ENCODE measurements at regions not wholly inside any gene's neighbourhood (a gene's known extent, or its start where the extent isn't known, plus 50 kb on each side); places are given as distances from the start of the nearest gene placed in this dataset.

DNA sequence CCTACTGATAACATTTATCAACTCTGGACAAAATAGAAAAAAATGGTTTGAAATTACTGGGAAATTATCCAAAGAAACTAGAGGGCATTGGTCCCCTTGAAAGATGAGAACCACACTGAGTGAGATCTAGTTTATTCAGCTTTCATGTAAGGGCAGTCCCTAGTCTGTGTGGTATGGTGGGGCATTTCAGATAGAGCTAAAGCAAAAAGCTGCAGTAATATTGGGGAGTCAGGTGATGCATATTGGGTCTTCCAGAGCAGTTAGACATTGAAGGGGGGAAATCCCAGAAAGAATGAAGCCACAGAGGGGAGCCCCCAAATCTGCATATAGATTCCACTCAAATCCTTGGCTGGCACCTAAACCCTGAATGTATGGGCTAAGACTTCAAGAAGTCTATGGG lies 347.7 kb upstream of the POU3F1 start:
- DNase-seq (ENCODE audit: low spot score), result no peak

DNA sequence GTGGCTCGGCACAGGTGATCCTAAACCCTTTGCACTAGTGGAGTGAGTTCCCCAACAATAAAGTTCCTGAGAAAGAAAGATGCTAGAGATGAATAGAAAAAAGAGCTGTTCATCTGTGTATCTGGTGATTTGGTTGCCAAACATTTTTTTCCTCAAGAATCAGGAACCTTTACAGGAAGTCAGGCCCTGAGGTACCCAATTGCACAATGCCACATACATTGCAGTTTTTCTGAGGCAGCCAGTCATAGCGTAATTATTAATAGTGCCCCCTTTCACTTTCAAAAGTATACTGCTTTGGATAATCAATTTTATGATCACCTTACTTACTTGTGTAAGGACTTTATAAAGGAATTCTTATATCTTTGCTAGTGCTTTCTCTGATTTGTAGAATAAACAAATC lies 346.3 kb upstream of the POU3F1 start:
- DNase-seq (ENCODE audit: low spot score), result no peak

DNA sequence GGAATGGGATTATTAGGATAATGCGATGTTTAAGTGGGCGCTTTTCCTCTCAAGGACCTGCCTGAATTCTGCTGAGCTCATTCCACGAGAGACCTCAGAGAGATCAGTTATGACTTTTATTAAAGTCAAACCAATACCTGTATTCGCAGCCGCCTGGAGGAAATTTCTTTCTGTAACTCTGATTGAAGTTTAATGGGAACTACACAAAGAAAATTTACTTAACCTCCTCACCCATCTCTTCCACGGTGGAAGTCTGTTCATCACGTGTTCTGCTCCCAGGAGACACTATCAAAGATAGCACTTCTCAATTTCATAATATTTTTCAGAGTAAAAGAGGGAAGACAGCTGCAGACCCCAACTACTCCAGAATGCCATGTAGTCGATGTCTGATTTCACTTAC lies 334.7 kb upstream of the POU3F1 start:
- no peak for DNase-seq (ENCODE audit: low spot score)

DNA sequence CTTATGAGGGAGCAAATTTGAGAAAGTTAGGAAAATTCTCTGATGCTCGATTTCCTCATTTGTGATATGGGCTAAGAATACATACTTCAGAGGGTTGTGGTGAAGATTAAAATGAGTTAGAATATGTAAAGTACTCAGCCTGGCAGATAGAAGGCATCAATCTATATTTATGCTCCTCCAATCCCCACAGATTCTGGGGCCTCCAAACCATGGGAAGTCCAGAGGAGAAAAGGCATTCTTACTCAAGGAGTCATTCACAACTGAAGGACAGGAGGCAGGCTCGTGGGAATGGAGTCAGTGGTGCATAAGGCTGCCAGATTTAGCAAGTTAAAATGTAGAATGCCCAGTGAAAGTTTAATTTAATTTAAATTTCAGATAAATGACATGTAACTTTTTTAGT lies 330.0 kb upstream of the POU3F1 start:
- no peak for DNase-seq (ENCODE audit: low spot score)

DNA sequence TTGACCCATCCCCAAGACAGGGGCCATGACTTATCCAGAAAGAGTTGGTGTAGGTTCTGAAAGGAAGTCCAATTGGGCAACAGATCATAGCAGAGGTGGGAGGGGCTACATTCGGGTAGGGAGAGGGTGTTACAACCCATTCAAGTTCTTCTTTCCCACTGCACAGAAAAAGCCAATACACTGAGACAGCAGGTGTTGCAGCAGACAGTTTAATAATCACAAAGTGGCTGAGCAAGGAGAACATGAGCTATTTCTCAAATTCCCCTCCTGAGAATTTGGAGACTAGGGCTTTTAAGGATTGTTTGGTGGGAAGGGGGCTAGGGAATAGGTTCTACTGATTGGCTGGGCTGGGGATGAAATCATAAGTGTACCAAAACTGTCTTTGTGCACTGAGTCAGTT lies 328.4 kb upstream of the POU3F1 start:
- DNase-seq (ENCODE audit: low spot score), result no peak

DNA sequence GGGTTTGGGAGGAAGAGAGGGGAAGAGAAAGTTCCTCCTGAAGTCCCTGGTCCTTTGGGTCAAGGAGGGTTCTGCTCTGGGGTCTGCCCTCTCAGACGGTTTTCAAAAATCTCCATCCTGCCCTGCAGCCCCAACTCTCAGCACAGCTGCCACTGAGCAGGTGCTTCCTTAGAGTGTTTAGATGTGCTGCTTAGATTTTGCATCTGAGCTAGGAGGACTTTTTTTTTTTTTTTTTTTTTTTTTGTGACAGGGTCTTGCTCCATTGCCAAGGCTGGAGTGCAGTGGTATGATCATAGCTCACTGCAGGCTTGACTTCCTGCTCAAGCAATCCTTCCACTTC lies 324.9 kb upstream of the POU3F1 start:
- DNase-seq (ENCODE audit: low spot score), result no peak

DNA sequence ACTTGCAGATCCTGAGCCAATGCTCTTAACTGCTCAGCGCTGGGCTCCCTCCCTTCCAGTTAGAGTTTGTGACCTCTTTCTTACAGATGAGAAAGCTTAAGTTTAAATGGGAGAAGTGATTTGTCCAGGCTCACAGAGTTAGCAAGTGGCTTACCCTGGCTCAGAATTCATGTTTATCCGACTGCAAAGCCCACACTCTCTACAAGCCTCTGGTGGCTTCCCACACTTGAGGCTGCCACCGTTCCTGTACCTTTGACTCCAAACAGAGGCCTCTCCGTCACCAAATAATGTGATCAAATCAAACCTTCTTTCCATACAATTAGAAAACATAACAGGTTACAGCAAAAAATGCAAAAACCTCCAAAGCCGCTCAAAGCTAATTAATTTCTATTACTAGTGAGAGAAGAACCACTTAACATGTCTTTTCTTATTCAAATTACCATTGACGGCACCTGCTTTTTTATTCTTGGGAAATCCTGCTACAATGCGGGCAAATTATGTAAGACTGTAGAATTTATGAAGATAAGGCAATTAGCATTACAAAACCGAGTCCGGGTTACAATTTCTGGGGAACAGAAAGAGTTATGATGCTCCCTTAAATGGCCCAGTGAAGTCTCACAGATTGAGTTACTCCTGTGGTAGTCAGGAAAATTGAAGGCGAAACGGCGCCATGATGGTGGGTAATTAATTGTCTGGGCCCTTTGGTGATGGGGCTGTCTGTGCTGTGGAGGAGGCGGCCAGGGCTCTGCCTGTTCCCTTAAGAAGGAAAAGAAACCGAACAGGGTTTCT lies 324.3 kb upstream of the POU3F1 start:
- no peak for DNase-seq (ENCODE audit: low spot score)

DNA sequence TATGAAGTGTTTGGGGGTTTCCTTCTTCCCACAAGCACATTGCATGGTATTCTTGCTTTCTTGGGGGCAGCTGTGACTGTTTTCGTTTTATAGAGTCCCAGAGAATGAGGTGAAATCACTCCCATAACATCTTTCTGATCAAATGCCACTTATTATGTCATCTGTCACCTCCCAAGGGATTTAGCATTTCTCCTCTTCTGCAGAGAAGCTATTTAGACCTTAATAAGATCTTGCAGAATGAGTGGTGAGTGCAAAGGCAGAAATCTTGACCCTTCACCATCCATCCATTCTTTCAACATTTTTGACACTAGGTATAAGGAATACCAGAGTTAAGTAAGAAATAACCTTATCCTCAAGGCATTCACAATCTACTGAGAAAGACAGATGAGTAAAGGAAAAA lies 318.6 kb upstream of the POU3F1 start:
- no peak for DNase-seq (ENCODE audit: low spot score)

DNA sequence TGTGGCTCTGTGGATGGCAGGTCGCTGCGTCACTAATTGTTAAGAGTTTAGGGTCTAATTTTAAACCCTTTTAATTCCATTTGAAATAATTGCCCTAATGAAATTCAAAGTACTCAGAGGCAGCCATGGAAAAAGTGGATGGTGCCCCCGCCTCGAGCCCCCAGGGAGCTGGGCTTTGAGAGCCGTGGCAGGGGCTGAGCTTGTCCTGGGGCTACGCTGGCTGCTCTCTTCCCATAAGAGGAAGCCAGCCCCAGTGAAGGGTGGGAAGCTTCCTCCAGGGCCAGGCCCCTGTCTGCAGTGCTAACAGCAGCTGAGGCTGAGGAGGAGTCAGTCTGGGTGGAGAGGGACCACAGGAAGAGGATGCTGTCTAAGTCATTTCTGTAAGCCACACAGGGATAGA lies 315.0 kb upstream of the POU3F1 start:
- DNase-seq (ENCODE audit: low spot score), result no peak

DNA sequence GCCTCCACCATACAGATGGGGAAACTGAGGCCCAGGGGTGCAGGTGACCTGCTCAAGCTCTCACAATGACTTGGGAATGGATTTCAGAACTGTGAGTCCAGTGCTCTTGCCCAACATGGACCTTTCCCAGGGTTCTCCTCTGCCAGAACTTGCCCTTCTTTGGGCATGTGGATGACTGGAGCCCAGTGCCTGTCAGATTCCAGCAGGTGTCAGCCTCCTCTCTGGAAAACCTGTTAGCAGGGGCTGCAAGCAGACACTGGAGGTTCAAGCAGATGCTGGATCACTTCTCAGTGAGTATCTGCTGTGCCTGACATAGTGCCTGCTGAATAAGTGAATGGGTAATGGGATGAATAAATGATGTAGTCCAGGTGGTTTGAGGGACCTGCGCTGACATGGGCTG lies 314.2 kb upstream of the POU3F1 start:
- DNase-seq (ENCODE audit: low spot score), result no peak

DNA sequence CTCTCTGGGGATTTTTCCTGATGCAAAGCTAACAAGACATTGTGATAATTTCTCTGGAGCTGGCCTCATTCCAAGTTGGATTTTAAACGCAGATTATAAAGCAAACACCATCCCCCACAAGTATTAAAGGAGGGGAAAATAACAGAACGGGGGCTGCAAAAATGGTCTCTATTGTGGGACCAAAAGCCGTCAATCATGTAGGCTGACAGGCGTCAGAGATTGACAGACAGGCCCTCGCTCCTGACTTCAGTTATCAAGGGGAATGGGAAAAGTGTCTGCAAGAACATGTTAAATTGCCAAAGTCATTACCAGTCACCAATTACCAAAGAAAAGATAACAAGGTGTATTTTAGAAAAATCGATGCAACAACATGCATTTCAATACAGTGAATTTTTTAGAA lies 307.4 kb upstream of the POU3F1 start:
- no peak for DNase-seq (ENCODE audit: low spot score)

DNA sequence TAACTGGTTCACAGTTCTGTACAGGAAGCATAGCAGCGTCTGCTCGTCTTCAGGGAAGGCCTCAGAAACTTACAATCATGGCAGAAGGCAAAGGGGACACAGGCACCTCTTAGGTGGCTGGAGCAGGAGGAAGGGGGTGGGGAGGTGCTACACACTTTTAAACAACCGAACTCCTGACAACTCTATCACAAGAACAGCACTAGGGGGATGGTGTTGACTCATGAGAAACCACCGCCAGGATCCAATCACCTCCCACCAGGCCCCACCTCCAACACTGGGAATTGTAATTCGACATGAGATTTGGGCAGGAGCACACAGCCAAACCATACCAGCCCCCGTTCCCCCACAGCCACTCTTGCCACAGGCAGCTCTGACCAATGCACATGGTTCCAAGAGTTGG lies 306.3 kb upstream of the POU3F1 start:
- DNase-seq (ENCODE audit: low spot score), result no peak

DNA sequence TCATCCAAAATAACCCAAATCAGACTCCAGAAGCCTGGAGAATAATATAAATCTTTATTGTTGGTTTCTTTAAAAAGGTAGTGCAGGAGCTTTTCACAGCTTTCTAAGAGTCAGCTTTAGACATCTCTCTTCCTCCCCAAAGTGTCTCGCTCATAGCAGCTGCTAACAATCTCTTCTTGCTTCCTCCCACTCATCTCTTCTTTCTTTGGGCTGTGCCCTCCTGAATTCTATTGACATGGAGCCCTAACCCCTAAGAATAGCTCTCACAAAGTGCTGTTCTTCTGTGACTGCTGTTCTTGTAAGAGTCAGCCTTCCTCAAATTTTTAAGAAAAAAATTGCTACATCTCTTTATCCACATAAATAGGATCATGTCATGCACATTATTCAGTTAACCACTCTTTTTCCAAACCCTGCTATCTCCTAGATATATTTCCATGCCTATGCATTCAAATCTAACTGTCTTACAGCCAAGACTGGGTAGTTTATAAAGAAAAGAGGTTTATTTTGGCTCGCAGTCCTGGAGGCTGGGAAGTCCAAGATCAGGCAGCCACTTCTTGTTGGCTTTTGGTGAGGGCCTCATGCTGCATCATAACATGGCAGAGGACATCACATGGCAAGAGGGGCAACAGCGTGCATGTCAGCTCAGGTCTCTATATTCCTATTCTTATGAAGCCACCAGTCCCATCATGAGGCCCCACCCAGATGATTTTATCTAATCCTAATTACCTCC lies 301.0 kb upstream of the POU3F1 start:
- no peak for DNase-seq (ENCODE audit: low spot score)

DNA sequence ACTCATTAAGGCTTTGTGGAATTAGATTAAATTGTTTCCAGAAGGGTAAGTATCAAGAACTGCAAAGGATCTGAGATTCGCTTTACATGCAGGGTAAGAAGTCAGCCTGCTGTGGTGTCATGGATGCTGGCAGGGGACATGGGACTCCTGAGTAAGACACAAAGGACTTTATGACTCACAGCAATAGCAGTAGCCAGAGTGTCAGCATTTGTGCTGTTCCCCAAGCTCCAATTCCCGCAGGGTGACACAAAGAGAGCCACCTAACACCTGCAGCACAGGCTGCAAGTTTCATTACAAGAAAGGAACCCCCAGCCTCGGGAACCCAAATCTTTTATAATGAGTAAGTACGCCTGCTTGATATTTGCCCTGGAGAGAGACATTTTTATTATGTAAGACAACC lies 298.1 kb upstream of the POU3F1 start:
- DNase-seq (ENCODE audit: low spot score), result no peak

DNA sequence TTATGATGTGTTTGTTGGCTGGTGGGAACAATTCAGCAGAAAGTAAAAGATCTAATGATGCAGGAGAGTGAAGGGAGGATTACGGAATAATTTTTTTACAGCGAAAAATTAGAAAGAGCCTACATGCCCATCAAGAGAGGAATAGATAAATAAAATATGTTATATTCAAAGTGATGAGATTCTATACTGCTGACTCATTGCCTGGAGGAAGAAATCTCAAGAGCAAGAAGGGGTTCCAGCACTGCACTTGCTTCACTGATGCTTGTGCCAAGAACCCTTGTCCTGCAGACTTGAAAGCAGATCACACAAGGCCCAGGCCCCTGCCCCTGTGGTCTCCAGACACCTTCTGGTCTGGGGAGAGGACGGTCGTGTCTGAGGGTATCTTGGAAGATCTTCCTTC lies 295.1 kb upstream of the POU3F1 start:
- no peak for DNase-seq (ENCODE audit: low spot score)

DNA sequence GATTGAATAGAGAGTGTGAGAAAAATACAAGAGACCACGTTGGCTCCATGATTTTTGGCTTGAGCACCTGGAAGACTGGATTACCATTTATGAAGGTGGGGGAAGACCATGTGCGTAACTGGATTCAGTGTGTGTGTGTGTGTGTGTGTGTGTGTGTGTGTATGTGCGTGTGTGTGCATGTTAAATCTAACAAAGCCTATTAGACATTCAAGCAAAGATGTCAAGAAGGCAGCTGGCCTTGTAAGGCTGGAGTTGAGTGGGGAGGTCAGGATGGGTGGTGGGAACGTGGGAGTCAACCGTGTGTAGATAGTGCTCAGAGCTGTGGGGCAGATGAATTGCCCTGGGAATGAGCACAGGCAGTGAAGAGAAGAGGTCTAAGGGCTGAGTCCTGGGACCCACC lies 293.8 kb upstream of the POU3F1 start:
- no peak for DNase-seq (ENCODE audit: low spot score)

DNA sequence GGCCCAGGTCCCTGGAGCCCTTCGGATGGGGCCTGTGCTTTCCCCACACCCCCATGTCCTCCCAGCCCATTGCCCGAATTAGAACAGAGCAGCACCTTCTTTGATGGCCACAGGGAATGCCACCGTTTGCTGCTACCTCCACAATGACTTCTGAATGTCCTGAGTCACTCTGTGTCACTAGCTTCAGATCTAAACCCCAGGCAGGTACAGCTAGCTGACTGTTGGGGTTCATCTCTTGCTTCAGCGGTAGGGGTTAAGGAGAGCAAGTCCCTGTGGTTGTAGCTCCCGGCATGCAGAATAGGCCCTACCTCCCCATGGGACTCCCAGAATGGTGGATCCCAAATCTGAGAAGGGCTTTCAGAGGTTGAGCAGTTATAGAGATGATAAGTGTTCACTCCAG lies 291.1 kb upstream of the POU3F1 start:
- DNase-seq (ENCODE audit: low spot score), result no peak

DNA sequence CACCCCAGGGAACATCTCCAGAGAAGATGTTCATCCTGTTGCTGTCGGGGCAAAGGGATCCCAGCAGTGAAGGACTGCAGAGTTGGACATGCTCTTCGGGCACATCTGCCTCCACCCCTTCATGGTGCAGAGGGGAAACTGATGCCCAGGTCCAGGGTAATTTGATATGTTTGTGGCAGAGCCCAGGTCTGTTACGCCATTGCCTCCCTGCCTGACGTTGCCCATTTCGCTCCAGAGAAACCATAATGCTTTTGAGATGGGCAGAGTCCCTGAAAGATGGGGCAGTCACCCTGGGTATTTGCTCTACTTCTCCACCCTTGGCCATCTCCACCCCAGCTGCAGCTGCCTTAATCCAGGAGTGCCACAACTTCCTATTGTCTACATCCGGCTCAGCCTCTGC lies 290.4 kb upstream of the POU3F1 start:
- DNase-seq (ENCODE audit: low spot score), result no peak

DNA sequence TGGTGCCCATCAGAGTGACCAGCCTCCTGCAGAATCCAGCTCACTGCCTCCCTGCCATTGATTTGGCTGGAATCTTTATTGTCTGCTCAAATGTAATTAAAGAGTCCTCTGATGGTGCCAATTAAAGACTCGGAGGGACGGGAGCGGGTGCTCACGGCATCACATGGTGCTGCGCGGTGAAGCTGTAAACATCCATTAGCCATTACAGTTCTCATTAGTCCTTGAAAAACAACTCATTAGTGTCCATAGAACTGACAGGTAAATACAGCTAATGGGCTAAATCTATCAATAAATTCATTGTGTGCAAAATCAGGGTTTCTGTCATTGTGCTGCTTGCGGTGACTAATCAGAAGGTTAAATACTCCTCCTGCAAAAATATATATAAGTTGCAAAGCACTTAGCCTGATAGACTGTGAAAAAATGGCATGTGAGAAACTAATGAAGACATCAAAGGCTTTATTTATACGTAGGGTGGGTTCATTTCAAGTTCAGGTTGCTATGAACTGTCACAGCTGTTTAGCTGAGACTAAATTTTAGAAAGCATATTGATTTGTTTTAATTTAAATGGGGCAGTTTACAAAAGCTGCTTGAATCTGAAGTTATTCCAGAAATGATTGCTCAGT lies 289.8 kb upstream of the POU3F1 start:
- no peak for DNase-seq (ENCODE audit: low spot score)

DNA sequence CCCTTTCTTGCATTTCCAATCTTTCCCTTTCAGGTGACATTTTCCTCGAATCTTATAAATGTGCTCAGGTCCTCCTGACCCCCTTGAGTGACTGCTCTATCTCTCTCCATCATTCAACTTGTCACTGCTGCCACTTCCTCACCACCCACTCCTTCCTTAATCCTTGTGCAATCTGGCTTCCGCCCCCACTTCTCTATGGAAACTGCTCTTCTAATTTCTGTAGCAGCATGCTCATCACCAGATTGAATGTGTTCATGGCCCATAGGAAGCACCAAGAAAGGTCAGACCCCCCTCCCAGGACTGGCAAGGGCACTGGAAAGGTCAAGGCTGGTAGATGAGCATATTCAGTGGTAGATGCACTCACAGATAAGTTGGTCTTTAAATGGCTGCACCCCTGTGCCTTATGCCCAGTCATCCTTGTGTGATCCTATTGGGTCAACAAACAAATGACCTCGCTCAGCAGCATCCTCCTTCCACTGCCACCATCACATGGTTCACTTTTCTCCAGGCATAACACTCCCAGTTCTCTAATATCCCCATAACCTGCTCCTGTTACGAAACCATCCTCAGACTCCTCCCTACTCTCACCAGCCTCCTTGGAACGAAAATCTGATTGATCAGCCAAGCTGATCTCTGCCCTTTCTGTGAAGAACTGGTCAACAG lies 288.5 kb upstream of the POU3F1 start:
- no peak for DNase-seq (ENCODE audit: low spot score)

DNA sequence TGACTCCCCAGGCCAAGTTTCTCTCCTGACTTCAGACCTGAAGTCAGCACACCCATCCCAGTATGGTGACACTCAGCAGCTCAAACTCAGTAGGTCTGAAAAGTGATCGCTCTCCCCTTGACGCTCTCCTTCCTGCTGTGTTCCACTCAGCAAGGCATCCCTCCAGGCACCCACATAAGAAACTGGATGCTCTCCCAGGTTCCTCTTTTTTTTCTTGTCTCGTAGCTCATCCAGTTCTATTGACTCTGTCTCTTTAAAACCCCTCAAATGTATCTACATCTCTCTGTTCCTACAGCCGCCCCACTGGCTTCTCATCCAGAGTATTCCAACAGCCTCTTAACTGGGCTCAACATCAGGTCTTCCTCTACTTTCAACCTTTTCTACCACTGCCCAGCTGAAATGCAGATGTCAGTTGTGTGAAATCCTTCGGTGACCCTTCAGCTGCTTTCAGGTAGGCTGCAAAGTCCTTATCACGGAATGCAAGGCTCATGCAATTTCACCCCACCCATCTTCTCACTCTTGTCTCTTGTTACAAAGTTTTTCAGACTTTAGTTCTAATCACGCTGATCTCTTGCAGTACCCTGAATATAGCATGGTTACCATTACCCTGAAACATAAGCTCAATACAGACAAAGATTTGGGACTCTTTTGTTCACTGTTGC lies 286.2 kb upstream of the POU3F1 start:
- DNase-seq (ENCODE audit: low spot score), result no peak

DNA sequence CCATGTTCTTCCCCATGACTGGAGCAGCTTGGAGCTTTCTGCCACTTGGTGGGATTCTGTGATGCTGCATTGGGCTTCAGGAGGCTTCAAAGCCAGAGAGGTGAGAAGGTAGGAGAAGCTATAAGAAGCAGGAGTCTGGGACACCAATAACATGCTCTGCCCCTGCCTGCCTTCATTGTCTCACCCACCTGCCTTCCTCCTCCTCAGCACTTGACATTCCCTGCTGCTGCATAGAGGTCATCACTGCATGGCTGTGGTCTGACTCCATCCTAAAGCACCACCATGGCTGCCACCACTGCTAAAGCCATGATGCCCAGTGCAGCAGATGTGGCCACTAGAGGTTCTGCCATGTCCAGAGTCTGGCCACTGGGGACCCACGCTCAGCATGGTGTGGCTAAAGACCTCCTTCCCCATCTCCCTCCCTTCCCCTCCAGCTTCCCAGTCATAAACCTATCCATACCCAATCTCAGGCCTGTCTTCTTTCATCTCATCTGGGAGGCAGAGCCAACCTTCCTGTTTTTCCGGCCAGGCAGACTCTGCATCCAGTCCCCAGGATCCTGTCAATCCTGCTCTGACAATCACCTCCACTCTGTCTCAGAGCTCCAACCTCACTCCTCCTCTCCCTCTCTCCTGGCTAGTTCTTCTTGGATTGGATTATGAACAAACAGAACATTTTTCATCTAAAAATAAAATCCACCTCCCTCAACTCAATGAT lies 285.1 kb upstream of the POU3F1 start:
- DNase-seq (ENCODE audit: low spot score), result no peak
